HEK293T (cell line): ENCODE measurements at regions not wholly inside any gene's neighbourhood (a gene's known extent, or its start where the extent isn't known, plus 50 kb on each side); places are given as distances from the start of the nearest gene placed in this dataset.

Experiments used
- ARNT ChIP-seq: fragments of 450-650 bp; IDR thresholded peaks from 2 replicates; pipeline ENCODE4 v1.6.1; 2017; ENCODE audit warnings: mild to moderate bottlenecking
- BHLHE40 ChIP-seq: fragments of 450-650 bp; IDR thresholded peaks from 2 replicates; pipeline ENCODE4 v1.6.1; 2016; ENCODE audit warnings: mild to moderate bottlenecking, moderate library complexity, borderline replicate concordance
- CTBP1 ChIP-seq: fragments of 450-650 bp; IDR thresholded peaks from 2 replicates; pipeline ENCODE4 v1.6.1; 2016; ENCODE audit warnings: borderline replicate concordance
- ELF4 ChIP-seq: fragments of 450-650 bp; IDR thresholded peaks from 2 replicates; pipeline ENCODE4 v1.6.1; 2017; ENCODE audit warnings: antibody characterized with exemption
- FOXA1 ChIP-seq: fragments of 450-650 bp; IDR thresholded peaks from 2 replicates; pipeline ENCODE4 v1.6.1; 2016; ENCODE audit warnings: mild to moderate bottlenecking
- FOXK2 ChIP-seq: fragments of 450-650 bp; IDR thresholded peaks from 2 replicates; pipeline ENCODE4 v1.6.1; 2016; ENCODE audit warnings: mild to moderate bottlenecking
- FOXM1 ChIP-seq: fragments of 450-650 bp; IDR thresholded peaks from 2 replicates; pipeline ENCODE4 v1.6.1; 2017; ENCODE audit warnings: mild to moderate bottlenecking, borderline replicate concordance
- HDGF ChIP-seq: fragments of 450-650 bp; IDR thresholded peaks from 2 replicates; pipeline ENCODE4 v1.6.1; 2017; ENCODE audit warnings: antibody characterized with exemption, borderline replicate concordance
- NFRKB ChIP-seq: fragments of 450-650 bp; IDR thresholded peaks from 2 replicates; pipeline ENCODE4 v1.6.1; 2016; ENCODE audit warnings: mild to moderate bottlenecking, moderate library complexity
- SP1 ChIP-seq: fragments of 450-650 bp; IDR thresholded peaks from 2 replicates; pipeline ENCODE4 v1.6.1; 2017
- SUZ12 ChIP-seq: fragments of 450-650 bp; IDR thresholded peaks from 2 replicates; pipeline ENCODE4 v1.6.1; 2016; ENCODE audit warnings: mild to moderate bottlenecking
- TARDBP ChIP-seq: fragments of 450-650 bp; IDR thresholded peaks from 2 replicates; pipeline ENCODE4 v1.6.1; 2016
- ZNF384 ChIP-seq: fragments of 450-650 bp; IDR thresholded peaks from 2 replicates; pipeline ENCODE4 v1.6.1; 2016
- TF ChIP-seq, protein P1 (sequence below): fragments of 450-650 bp; IDR thresholded peaks from 2 replicates; pipeline ENCODE4 v1.6.1; 2016

DNA sequence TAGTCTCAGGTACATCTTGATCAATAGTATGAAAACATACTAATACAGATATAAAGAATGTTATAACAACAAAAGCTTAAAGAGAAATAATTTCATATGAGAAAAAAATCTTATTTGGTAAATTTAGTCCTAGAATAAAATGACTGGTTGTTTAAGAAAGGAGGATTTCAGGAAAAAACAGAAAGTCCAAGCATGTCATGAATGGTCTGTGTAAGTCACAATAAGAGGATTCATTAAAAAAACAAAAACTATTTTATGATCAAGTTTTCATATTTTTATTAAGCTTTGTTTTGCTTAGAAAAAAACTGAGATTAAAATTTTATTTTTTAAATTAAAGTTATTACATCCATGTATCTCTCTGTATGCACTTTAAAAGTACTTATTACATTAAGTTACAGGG, 353.9 kb upstream of the SPHKAP start:
- TF ChIP-seq, protein P1, sequence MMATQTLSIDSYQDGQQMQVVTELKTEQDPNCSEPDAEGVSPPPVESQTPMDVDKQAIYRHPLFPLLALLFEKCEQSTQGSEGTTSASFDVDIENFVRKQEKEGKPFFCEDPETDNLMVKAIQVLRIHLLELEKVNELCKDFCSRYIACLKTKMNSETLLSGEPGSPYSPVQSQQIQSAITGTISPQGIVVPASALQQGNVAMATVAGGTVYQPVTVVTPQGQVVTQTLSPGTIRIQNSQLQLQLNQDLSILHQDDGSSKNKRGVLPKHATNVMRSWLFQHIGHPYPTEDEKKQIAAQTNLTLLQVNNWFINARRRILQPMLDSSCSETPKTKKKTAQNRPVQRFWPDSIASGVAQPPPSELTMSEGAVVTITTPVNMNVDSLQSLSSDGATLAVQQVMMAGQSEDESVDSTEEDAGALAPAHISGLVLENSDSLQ, result no peak
- TF ChIP-seq SP1, result no peak
- TF ChIP-seq BHLHE40, result no peak
- no peak for TF ChIP-seq FOXA1
- TF ChIP-seq ELF4, result no peak
- no peak for TF ChIP-seq NFRKB
- no peak for TF ChIP-seq FOXK2
- TF ChIP-seq ARNT, result no peak
- TF ChIP-seq CTBP1, result no peak
- no peak for TF ChIP-seq HDGF
- TF ChIP-seq SUZ12, result no peak
- TF ChIP-seq FOXM1, result no peak
- no peak for TF ChIP-seq ZNF384
- no peak for TF ChIP-seq TARDBP
